B cell (primary cell): ENCODE measurements at regions not wholly inside any gene's neighbourhood (a gene's known extent, or its start where the extent isn't known, plus 50 kb on each side); places are given as distances from the start of the nearest gene placed in this dataset.

ENCODE experiments used
- ATAC-seq: fragments of 200-7000 bp; cut with Tn5 transposase; one replicate; pipeline ENCODE4 v1.10.0; 2021; ENCODE audit warnings: low read depth, mild to moderate bottlenecking, moderate number of reproducible peaks, moderate library complexity
- CTCF ChIA-PET: fragments of 350-600 bp; sonication (Branson Sonifier 250); formaldehyde crosslinking; loops from one replicate; lab custom pipeline; 2021; ENCODE audit warnings: antibody characterized with exemption, inconsistent platforms; lab: Charles Lee
- POLR2A ChIA-PET: fragments of 350-600 bp; sonication (Branson Sonifier 250); formaldehyde crosslinking; loops from one replicate; lab custom pipeline; 2021; ENCODE audit warnings: antibody characterized with exemption; lab: Charles Lee
- DNase-seq: peaks from one replicate; pipeline ENCODE4 v3.0.0; 2013
- H2AFZ ChIP-seq: 2 replicates; pipeline ENCODE4 v1.6.1; 2012; ENCODE audit warnings: mild to moderate bottlenecking, low read depth, low read length; ENCODE audit not compliant: insufficient read depth, poor library complexity, severe bottlenecking
- H3K27ac ChIP-seq, 2 donors: 1 replicate in 1 of 2; 2 replicates in 1 of 2; pipeline ENCODE4 v1.5.1; 2012 to 2013; ENCODE audit warnings: low read length in 2 of 2, mild to moderate bottlenecking in 2 of 2, moderate library complexity in 1 of 2
- H3K27me3 ChIP-seq, 4 experiments: fragments of 200-600 bp in 1 of 4; sonication (generic) in 1 of 4; replicated peaks in 1 of 4; 1 replicate in 2 of 4; 2 replicates in 2 of 4; pipeline versions ENCODE4 v1.6.1 to v1.7.0; 2013 to 2016; ENCODE audit warnings: low read length in 3 of 4, mild to moderate bottlenecking in 2 of 4, mixed read lengths in 1 of 4, moderate library complexity in 1 of 4; ENCODE audit not compliant: insufficient read depth in 4 of 4, control insufficient read depth in 3 of 4; ENCODE audit errors: control extremely low read depth in 1 of 4
- H3K36me3 ChIP-seq, 2 experiments: replicated peaks in 1 of 2; 1 replicate in 1 of 2; 2 replicates in 1 of 2; pipeline versions ENCODE4 v1.6.1 to v1.7.1; 2013; ENCODE audit warnings: low read length in 1 of 2; ENCODE audit not compliant: insufficient read depth in 2 of 2, control insufficient read depth in 1 of 2; ENCODE audit errors: control extremely low read depth in 1 of 2, extremely low read depth in 1 of 2
- H3K4me1 ChIP-seq, 2 donors: fragments of 200-600 bp in 1 of 2; sonication (generic) in 1 of 2; 1 replicate in 1 of 2; 2 replicates in 1 of 2; pipeline versions ENCODE4 v1.5.1 to v1.6.1; 2013 to 2017; ENCODE audit warnings: low read length in 2 of 2; ENCODE audit not compliant: control insufficient read depth in 2 of 2, insufficient read depth in 2 of 2
- H3K4me2 ChIP-seq: replicated peaks from 2 replicates; pipeline ENCODE3; 2012; ENCODE audit warnings: mild to moderate bottlenecking, low read depth, low read length; ENCODE audit not compliant: poor library complexity, severe bottlenecking
- H3K4me3 ChIP-seq, 5 experiments: fragments of 200-600 bp in 1 of 5; sonication (generic) in 1 of 5; 1 replicate in 3 of 5; 2 replicates in 2 of 5; pipeline versions ENCODE4 v1.5.1 to v1.7.0; 2011 to 2016; ENCODE audit warnings: low read length in 4 of 5, mild to moderate bottlenecking in 4 of 5, low read depth in 2 of 5, control low read depth in 1 of 5, moderate library complexity in 1 of 5; ENCODE audit not compliant: insufficient read depth in 1 of 5; ENCODE audit errors: control extremely low read depth in 1 of 5, extremely low read depth in 1 of 5
- H3K79me2 ChIP-seq: fragments of 200-600 bp; sonication (generic); one replicate; pipeline ENCODE4 v1.6.0; 2016; ENCODE audit warnings: low read length; ENCODE audit not compliant: control insufficient read depth, insufficient read depth
- H3K9ac ChIP-seq: fragments of 200-600 bp; sonication (generic); 2 replicates; pipeline ENCODE4 v1.6.1; 2017; ENCODE audit warnings: mild to moderate bottlenecking, low read length, moderate library complexity
- H3K9me3 ChIP-seq, 3 donors: one replicate each; pipeline versions ENCODE4 v1.6.1 to v1.7.1; 2013; ENCODE audit warnings: low read length in 2 of 3; ENCODE audit not compliant: control insufficient read depth in 2 of 3, insufficient read depth in 1 of 3; ENCODE audit errors: control extremely low read depth in 1 of 3
- H4K20me1 ChIP-seq: 2 replicates; pipeline ENCODE4 v1.6.0; 2012; ENCODE audit warnings: mild to moderate bottlenecking, low read length; ENCODE audit not compliant: insufficient read depth, control insufficient read depth, poor library complexity, severe bottlenecking
- H3K27ac Mint-ChIP-seq: one replicate; pipeline ENCODE4 v1.8.0; 2021; ENCODE audit warnings: mixed read lengths
- H3K27me3 Mint-ChIP-seq: one replicate; pipeline ENCODE4 v1.8.0; 2021; ENCODE audit warnings: mixed read lengths
- H3K4me1 Mint-ChIP-seq: one replicate; pipeline ENCODE4 v1.8.0; 2021; ENCODE audit warnings: mixed read lengths
- H3K4me3 Mint-ChIP-seq: one replicate; pipeline ENCODE4 v1.8.0; 2021; ENCODE audit warnings: mixed read lengths
- H3K9me3 Mint-ChIP-seq: one replicate; pipeline ENCODE4 v1.8.0; 2022; ENCODE audit warnings: mixed read lengths; ENCODE audit not compliant: insufficient read depth
- EZH2 ChIP-seq: IDR thresholded peaks from 2 replicates; pipeline ENCODE4 v1.6.1; 2012; ENCODE audit warnings: borderline replicate concordance, low read depth, mild to moderate bottlenecking, moderate library complexity, low read length; ENCODE audit not compliant: insufficient read depth, poor library complexity, severe bottlenecking
- WGBS: methylation state at CpG from one replicate; pipeline ENCODE4 v1.1.5; 2013; ENCODE audit warnings: missing lambda C conversion rate; ENCODE audit not compliant: insufficient coverage; 5-methylcytosine and 5-hydroxymethylcytosine counted together
- intact Hi-C: fragments of 100-400 bp; cut with micrococcal nuclease; formaldehyde crosslinking; loops from one replicate; pipeline ENCODE4 v1.10.0; 2022
- TF ChIP-seq, protein P1 (sequence below): fragments of 200-600 bp; IDR thresholded peaks from one replicate; pipeline ENCODE4 v1.8.0; 2022; ENCODE audit warnings: antibody characterized with exemption, mild to moderate bottlenecking

DNA sequence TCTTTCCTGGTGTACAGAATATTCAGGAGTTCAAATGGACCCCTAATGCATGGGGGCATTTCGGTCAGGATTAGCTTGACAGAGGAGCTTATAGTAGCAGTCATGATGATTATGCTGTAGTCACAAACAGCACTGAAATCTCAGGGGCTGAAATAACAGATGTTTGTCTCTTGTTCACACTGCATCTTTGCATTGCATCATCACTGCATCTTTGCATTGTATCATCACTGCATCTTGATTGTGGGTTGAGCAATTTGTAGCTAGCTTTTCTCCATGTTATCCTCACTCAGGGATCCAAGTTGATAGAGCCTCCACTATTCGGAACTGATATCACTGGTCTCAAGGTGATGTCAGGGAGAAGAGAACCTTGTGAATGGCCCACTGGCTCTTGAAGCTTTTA lies 160.9 kb downstream of the GATB start:
- Histone ChIP-seq H3K9ac (no peak overlapping the region), H3K27me3 (peaks cover 0 to 8% (median 2%) of the 10 kb centered on the region in 4 experiments), H3K79me2 (no peaks in the 10 kb centered on the region), H4K20me1 (no peaks in the 10 kb centered on the region), H3K9me3 (no peaks in the 10 kb centered on the region), H3K4me3 (no peak overlapping the region), H3K27ac (no peak overlapping the region), H3K4me2 (no peak overlapping the region), H3K36me3 (no peaks in the 10 kb centered on the region), H2AFZ (no peak overlapping the region), H3K4me1 (no peaks in the 10 kb centered on the region)
- no peak for DNase-seq
- Mint-ChIP-seq H3K9me3 (no peaks in the 10 kb centered on the region), H3K4me3 (no peak overlapping the region), H3K4me1 (no peaks in the 10 kb centered on the region), H3K27me3 (peaks cover 12% of the 10 kb centered on the region), H3K27ac (no peak overlapping the region)
- ChIA-PET CTCF (no interaction called here), POLR2A (no interaction called here)
- TF ChIP-seq, protein P1, sequence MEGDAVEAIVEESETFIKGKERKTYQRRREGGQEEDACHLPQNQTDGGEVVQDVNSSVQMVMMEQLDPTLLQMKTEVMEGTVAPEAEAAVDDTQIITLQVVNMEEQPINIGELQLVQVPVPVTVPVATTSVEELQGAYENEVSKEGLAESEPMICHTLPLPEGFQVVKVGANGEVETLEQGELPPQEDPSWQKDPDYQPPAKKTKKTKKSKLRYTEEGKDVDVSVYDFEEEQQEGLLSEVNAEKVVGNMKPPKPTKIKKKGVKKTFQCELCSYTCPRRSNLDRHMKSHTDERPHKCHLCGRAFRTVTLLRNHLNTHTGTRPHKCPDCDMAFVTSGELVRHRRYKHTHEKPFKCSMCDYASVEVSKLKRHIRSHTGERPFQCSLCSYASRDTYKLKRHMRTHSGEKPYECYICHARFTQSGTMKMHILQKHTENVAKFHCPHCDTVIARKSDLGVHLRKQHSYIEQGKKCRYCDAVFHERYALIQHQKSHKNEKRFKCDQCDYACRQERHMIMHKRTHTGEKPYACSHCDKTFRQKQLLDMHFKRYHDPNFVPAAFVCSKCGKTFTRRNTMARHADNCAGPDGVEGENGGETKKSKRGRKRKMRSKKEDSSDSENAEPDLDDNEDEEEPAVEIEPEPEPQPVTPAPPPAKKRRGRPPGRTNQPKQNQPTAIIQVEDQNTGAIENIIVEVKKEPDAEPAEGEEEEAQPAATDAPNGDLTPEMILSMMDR, result no peak
- no peak for TF ChIP-seq EZH2
- ATAC-seq, result no peak
- no CpG with 5 or more reads among the region's 2 CpGs for WGBS
- intact Hi-C loops, result no loop called here

GRCh38 chr4:151600432-151600831 lies 160.4 kb downstream of the GATB start:
- no peak for TF ChIP-seq EZH2
- TF ChIP-seq, protein P1, result no peak
- no peak overlapping the region for H2AFZ ChIP-seq
- no peak overlapping the region for H3K4me2 ChIP-seq
- no peaks in the 10 kb centered on the region for H3K4me1 Mint-ChIP-seq
- peaks cover 12% of the 10 kb centered on the region for H3K27me3 Mint-ChIP-seq
- H3K9ac ChIP-seq, result no peak overlapping the region
- no peak overlapping the region for H3K27ac Mint-ChIP-seq
- H3K4me1 ChIP-seq, result no peaks in the 10 kb centered on the region
- peaks cover 0 to 8% (median 2%) of the 10 kb centered on the region in 4 experiments for H3K27me3 ChIP-seq
- no peak overlapping the region for H3K27ac ChIP-seq
- no peak for ATAC-seq
- no peak for DNase-seq
- no peaks in the 10 kb centered on the region for H4K20me1 ChIP-seq
- no peaks in the 10 kb centered on the region for H3K79me2 ChIP-seq
- no peak overlapping the region for H3K4me3 ChIP-seq
- no peaks in the 10 kb centered on the region for H3K9me3 Mint-ChIP-seq
- no peaks in the 10 kb centered on the region for H3K9me3 ChIP-seq
- no peak overlapping the region for H3K4me3 Mint-ChIP-seq
- ChIA-PET CTCF (no interaction called here), POLR2A (no interaction called here)
- no peaks in the 10 kb centered on the region for H3K36me3 ChIP-seq
- intact Hi-C loops, result no loop called here
- 84% methylated on average over 3 of the region's 3 CpGs for WGBS
